CD4-positive, alpha-beta T cell treated with Interleukin-17A for 1 hour (primary cell): ENCODE measurements at regions not wholly inside any gene's neighbourhood (a gene's known extent, or its start where the extent isn't known, plus 50 kb on each side); places are given as distances from the start of the nearest gene placed in this dataset.

Experiments
- DNase-seq: peaks from one replicate; pipeline ENCODE4 v3.0.0-alpha.2; 2020

DNA sequence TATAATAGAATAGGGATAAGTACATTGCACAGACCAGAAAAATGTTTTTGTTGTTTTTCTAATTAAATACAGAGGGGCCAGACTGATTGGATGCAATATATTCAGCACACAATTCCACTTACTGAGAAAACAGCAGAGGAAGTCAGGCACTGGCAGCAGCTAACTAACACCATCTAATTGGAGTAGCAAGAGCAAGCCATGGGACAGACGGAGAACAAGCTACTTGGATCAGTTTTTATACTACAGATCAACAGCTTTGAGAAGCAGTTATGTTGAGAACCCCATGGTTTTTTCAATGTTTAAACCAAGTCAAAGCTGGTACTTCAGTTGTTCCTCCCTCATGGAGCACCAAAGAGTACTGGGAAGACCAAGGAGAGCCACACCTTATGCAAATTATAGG, 1249.4 kb downstream of the LRFN5 start:
- DNase-seq: no peak

DNA sequence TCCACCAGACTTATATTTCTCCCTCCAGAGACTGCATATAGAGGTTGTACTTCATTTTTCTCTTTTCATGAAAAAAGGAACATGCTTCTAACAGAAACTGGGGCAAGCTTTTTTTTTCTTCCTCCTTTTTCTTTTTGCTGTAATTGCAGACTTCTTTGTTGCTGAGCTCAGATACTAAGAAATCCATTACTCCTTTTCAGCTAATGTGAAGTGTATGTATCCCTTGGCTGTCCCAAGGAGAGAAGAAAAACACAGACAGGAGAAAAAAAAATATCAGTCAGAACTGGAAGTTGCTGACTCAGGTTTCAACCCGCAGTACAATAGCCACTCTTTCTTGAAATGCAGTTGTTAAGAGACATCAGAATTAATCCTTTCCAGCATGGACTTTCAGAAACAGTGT, 1248.4 kb downstream of the LRFN5 start:
- DNase-seq: no peak

DNA sequence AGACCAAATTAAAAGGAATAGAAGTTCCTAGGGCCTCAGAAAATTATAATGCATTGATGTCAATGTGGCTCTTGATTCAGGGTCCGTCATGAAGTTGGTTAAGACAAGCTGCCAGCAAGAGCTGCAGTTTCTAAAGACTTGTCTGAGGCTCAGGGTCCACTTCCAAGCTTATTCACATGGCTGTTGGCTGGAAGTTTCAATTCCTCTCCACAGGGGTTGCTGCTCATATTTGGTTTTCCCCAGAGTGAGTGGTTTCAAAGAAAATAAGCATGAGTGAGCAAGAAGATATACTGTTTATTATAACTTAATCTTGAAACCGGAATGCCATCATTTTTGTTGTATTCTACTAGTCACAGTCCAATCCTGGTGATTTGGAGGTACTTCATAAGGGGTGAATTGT, 1247.4 kb downstream of the LRFN5 start:
- no peak for DNase-seq

DNA sequence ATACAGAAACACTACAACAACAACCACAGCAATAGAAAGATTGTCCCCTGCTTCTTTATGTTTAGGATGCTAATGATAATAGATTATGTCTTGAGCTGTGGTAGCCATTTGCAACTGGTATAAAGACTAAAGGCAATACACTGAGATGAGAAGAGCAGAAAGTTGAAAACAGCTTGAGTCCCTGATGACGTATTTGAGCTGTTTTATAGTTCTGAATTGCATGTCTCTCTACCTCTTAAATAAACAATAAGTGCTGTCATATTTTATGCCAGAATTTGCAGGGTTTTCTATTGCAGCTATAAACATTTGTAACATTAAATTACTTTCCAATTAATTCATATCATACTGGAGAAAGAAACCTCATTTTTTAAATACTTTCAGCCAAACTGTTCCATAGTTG, 1242.0 kb downstream of the LRFN5 start:
- DNase-seq: no peak

DNA sequence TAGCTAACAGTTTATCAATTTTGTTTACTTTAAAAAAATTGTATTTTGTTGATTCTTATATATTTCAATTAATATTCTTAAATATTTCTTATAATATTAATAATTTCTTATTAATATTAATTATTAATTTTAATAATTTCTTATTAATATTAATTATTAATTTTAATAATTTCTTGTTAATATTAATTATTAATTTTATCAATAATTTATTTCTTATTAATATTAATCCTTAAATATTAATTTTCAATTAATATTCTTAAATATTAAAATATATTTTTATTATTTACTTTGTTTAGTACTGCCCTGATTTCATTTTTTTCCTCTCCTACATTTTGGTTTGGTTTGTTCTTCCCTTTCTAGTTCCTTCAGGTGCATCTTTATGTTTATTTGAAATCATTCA, 1208.1 kb downstream of the LRFN5 start:
- DNase-seq: no peak

DNA sequence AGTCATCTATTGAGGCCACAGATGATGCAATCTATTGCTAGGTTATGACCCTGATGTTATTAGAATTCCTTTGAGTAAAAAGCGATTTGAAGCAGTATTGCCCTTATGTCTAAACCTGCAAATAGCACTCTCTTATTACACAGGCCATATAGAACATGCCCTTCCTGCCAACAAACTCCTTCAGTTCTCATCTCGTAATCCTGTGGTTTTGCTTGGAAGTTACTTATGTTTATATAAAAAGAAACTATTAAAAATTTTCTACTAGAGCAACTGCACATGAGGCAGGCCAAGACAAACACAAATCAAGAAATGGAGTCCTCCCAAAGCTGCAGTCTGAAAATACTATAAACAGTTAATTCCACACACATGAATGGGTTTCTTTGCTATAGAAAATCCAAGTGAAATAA, 1200.2 kb downstream of the LRFN5 start:
- DNase-seq: no peak

DNA sequence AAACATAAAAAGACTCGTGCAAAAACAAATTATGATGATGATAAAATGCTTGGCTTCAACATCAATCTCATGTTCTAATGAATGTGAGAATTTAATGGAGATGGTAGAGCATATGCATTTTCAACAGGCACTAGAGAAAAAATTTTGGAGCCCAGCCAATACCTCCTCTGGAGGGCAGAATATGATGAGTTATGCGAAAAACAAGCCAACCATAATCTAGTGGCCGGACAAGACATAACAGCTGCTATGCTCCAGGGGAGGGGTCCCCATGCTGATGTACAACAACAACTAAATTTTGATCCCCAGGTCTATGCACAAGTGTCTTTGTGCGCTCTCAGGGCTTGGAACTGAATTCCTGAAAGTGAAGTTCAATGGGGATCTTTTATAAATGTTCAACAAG, 1197.5 kb downstream of the LRFN5 start:
- DNase-seq: no peak

DNA sequence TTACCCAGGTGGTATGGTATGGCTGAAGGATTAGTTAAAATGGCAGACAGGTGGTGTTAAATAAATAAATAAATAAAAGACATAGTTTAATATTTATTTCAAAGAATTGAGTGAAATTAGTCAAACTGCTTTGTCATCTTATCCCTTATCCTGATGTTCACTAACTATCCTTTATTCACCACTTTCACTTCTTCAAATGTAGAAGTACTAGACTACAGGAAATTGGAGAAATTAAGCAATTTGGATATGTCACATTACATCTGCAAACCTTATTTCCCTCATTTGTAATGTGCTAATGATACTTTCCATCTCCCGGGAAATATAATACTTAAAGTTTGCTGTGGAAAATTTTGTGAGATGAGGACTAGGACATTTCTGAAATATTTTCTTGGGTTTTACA, 1195.7 kb downstream of the LRFN5 start:
- no peak for DNase-seq

DNA sequence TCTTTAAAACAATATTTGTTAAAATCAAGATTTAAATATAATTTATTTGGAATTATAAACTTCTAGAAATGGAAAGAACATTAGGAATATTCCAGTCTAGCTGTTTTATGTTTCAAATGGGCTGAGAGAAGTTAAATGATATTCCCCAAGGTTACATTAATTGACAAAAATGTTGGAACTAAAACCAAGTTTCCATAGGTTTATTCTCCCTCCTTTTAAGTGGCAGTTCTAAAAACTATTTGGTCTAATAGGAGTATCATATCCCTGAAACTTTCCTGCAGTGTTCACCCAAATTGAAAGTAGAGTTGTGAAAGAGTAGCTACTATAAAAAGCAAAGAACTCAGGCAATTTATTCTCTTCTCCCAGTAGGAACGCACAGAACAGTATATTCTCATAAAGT, 1185.5 kb downstream of the LRFN5 start:
- DNase-seq: no peak

DNA sequence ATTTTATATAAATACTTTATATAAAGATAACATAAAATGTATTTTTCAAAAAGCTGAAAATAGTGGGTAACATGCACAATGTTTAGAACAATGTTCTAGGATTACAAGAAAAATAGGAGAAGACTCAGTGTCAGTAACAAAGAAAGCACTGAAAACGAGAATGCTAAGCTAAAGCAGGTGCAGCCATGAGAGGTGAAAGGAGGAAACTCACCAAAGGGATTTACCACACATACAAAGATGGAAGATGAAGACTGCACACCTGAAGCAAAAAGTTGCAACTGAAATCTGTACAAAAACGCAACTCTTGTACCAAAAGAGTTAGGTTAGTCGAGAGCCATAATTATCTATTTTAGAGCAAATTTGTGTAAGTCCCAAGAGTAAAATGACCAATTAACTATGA, 1176.1 kb downstream of the LRFN5 start:
- DNase-seq: no peak

DNA sequence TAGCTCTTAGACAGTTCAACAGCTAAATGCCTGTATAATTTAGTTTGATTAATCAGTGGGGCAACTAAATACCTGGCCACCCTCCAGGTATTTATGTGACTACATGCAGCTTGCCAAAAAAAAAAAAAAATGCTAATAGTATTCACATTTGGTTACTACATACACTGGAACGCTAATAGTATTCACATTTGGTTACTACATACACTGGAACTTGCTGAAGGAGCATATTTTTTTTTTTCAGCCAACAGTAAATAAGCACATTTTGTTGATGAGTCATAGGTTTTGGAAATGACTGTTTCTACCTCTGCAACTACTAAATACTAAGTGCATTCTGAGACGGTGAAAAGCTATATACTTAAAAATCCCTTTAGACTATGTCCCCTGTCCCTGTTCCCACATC, 1172.3 kb downstream of the LRFN5 start:
- no peak for DNase-seq

DNA sequence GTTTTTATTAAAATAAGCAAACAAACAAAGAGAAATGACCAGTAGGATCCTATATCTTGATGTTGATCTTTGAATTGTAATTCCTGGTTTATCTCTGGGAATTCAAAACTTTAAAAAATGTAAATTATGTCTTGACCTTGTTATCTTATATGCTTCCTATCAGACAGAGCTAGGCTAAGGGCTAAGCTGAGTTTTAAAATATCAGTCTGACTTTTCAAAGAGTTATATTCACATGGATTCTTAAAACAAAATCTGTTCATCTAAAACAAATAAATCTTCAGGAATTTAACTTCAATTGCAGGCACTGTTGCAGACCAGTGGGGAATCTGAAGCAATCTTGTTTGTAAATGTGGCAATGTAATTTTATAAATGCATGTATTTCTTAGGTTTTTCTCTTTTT, 1144.1 kb downstream of the LRFN5 start:
- DNase-seq: no peak

DNA sequence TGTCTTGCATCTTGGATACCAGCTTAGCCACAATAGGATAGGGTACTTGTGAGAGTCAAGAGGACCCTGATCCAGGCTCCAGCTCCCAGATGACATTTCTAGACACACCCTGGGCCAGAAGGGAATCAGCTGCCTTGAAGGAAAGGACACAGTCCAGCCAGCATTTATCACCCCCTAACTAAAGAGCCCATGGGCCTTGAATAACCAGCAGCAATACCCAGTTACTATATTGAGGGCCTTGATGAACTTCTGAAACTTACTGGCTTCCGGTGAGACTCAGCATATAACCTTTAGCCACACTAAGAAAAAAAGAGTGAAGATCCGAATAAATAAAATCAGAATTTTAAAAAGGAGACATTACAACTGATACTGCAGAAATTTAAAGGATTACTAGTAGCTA, 1135.4 kb downstream of the LRFN5 start:
- DNase-seq: no peak

DNA sequence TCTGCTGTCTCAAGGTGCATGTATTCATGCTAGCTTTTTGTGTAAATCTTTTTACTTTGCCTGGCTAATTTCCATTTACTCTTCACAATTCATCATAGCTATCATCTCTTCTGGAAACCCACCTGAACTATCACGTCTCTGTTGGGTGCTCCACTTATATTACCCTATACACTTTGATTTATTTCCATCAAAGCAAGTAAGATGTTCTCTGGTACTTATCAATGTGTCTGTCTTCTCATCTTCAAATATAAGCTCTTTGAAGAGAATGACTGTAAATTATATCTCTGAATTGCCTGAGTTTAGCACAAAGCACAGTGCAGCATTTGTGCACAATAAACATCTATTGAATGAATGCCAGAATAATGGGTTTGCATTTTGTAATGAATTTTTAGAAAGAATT, 1129.7 kb downstream of the LRFN5 start:
- no peak for DNase-seq

DNA sequence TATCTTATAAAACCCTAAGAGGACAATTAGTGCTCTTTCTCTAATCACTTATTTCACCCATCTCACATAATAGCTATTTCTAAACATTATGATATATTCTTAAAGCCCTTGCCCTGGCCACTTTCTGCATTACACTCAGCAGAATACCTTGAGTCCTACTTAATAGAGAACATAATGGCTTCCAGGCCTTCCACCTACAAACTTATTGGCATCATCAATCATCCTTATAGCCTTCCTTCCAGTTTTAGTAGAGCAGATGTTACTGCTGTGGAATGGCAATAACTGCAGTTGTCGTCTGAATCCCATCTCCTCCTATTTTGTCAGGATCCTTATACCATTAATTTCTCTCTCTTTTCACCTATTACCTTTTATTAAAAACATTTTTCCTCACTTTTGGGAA, 1127.4 kb downstream of the LRFN5 start:
- DNase-seq: no peak

DNA sequence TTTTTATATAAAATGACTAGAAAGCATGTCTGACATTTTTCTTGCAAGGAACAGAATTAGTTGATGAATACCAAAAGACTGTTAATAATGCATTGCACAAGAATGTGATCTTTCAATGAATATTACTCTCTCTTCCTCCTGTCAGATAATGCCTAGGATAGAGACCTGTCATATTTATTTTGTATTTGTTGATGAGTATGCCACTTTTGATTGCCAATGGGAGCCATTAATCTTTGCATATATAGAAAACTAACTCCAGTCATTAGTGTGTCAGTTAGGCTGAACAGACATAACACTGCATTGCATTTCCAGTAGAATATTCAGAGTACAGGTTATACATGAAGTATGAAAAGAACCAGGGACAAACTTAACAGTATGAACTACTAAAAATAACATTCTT, 1125.3 kb downstream of the LRFN5 start:
- no peak for DNase-seq

DNA sequence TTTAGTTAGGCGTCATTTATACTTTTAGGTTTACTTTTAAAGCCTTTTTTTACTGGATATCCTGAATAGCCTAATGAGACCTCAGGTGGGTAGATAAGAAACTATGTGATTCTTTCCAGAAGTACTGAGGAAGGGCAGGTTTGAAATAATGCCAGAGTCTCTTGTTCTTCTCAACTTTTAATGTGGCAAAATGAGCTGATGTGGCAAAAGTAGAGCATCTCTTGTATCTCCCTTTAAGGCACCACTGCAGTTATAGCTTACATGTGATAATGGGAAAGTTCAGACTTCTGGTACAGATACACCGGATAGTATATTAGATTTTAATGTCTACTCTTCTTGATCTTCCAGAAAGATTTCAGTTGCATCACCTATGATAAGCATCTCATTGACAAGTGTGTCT, 1124.8 kb downstream of the LRFN5 start:
- no peak for DNase-seq

DNA sequence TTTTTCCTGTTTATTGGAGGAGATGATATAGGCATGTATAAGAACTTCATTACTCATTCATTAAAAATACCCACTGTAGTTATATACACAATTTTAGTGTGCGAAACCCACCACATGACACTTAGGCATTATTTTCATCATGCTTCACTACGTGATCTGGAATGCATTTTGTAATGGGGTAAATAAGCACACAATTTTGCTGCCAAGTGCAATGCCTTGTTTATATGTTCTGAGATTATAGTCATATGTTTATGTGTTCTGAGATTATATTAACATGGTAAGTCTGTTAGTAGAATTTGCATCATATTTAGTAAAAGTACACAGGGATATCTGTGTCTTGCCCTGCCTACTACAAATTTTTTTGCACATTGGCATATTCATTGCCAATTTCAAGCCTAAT, 1123.0 kb downstream of the LRFN5 start:
- no peak for DNase-seq

DNA sequence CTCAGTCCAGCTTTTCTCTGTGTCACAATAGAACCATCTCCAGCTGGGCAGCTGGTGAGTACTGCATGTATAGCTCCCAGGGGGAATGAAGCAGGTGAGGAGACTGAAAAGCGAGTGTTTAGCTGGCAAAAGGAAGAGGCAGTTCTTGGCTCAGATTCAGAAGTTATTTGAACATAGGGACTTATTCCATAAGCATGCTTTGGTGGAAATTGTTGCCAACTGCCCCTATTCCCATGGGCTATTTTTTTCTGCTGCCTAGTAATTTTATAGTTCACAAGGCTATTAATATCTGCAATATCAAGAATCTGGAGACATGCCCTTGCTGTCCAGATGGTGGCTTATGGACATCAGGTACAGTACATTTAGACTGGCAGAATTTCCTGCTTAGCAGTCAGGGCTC, 1112.7 kb downstream of the LRFN5 start:
- DNase-seq: no peak

DNA sequence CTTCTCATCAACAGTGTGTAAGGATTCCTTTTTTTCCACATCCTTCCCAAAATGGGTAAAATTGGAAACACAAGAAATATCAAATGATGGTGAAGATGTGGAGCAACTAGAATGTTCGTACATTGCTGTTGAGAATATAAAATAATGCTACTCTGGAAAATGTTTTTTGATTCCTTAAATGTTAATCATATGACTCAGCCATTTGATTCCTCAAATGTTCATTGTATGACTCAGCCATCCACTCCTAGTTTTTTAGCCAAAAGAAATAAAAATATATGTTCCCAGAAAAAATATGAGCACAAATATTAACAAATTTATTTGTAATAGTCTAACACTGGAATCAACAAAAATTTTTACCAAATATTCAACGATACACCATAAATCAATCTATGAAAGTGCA, 1108.6 kb downstream of the LRFN5 start:
- DNase-seq: no peak

DNA sequence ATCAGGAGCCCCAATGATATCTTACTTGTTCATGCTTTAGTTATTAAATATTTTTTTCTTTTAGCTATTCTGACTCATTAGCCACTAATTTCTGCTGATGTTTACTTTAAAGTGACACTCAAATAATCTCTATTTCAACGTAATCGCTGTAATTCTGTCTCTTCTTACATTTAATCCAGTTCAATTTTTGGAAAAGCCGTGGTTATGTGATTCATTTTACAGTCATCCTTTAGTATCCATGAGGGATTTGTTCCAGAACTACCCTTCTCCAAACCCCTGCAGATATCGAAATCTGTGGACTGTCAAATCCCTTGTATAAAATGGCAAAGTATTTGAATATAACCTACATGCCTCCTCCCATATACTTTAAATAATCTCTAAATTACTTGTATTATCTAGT, 1103.4 kb downstream of the LRFN5 start:
- no peak for DNase-seq

DNA sequence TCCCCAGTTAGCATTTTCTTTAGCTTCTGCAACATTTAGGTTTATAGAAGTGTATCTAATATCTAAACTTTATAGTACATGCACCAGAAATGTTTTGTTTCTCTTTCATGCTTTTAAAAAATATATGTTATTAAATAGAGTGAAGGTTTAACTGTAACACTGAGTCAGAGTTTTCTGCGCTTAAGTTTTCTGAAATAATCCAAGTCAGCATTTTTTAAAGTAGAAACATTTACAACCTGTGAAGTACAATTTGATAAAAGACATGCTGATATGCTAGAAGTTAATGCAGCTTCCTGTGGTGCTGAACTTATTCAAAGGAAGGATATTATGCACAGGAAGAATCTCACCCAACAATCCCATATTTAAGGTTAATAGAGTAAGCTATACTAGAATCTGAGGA, 1096.8 kb downstream of the LRFN5 start:
- DNase-seq: no peak

DNA sequence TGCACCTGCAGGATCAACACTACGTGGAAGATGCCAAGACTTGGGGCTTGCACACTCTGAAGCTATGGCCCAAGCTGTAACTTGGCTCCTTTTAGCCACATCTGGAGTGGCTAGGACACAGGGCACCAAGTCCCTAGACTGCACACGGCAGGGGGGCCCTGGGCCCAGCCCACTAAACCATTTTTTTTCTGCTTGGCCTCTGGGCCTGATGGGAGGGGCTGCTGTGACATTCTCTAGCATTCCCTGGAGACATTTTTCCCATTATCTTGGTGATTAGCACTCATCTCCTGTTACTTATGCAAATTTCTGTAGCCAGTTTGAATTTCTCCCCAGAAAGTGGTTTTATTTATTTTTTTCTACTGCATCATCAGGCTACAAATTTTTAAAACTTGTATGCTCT, 1080.7 kb downstream of the LRFN5 start:
- no peak for DNase-seq

DNA sequence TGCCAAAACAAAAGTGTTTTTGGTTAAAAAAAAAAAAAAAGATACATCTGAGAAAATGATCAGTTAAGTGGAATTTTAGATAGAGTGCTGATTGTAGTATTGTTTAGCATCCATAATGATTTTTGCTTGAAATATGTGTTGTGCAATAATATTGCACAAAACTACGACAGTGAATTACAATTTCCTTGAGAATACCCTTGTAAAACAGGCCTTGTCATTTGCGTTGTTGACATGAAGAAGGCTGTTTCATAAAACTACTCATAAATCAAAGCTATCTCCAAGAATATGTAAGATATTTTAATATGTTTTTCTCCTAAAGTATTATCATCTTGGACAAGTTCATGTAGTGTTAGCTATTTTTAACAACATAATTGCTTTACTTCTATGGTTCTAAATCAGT, 1077.0 kb downstream of the LRFN5 start:
- DNase-seq: no peak

DNA sequence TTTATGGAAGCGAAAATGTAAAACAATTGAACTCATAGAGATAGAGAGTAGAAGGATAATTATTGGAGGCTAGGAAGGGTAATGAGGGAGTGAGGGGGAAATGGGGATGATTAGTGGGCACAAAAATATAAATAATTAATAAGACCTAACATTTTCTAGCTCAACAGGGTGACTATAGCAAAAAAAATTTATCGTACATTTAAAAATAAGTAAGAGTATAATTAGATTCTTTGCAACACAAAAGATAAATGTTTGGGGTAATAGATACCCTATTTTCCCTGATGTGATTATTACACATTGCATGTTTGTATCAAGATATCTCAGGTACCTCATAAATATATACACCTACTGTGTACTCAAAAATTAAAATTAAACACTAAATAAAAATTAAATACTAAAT, 1070.0 kb downstream of the LRFN5 start:
- DNase-seq: no peak

DNA sequence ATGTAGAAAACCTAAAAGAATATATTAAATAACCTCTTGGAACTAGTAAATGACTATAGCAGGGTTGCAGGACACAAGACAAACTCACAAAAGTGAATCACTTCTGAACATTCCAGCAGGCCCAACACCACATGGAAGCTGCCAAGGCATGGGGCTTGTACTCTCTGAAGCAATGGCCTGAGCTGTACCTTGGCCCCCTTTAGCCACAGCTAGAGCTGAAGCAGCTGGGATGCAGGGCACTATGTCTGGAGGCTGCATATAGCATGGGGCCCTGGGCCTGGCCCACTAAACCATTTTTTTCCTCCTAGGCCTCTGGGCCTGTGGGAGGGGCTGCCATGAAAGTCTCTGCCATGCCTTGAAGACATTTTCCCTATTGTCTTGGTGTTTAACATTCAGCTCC, 1067.3 kb downstream of the LRFN5 start:
- DNase-seq: no peak

DNA sequence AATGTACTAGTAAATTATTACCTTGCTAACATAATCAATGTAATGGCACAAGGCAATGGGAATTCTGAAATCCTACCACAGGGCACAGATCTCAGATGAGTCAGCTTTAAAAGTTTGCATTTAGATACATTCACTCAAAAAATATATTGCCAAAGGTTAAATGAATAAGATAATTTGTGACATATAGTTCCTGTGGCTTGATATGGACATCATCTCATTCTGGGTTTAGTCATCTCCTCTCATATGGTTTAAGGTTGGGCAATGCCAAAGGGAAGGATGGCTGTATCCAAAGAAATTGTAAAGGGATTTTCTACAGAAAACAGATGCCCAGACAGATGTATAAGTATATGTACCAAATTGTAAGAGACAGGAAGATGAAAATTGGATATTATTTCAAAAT, 1065.0 kb downstream of the LRFN5 start:
- DNase-seq: no peak
